K562 (cell line): ENCODE measurements at regions not wholly inside any gene's neighbourhood (a gene's known extent, or its start where the extent isn't known, plus 50 kb on each side); places are given as distances from the start of the nearest gene placed in this dataset.

Experiments used
- BCL6 ChIP-seq: fragments of 250-450 bp; sonication (Bioruptor Pico); IDR thresholded peaks from 2 replicates; pipeline ENCODE4 v1.4.0; 2020
- CBFA2T2 ChIP-seq: fragments of 450-650 bp; conservative IDR thresholded peaks from 2 replicates; pipeline ENCODE4 v1.6.1; 2017; ENCODE audit warnings: mild to moderate bottlenecking
- CREB3L1 ChIP-seq: fragments of 450-650 bp; IDR thresholded peaks from 2 replicates; pipeline ENCODE4 v1.6.1; 2014; ENCODE audit warnings: low read depth, mild to moderate bottlenecking, moderate library complexity, borderline replicate concordance
- FOXA1 ChIP-seq: fragments of 450-650 bp; IDR thresholded peaks from 2 replicates; pipeline ENCODE4 v1.6.1; 2016; ENCODE audit warnings: mild to moderate bottlenecking, borderline replicate concordance
- HMGN3 ChIP-seq: IDR thresholded peaks from 2 replicates; pipeline ENCODE4 v1.6.1; 2011; ENCODE audit warnings: borderline replicate concordance, low read depth, mild to moderate bottlenecking, mixed read lengths, low read length; ENCODE audit not compliant: insufficient read length; ENCODE audit errors: extremely low read depth
- HNRNPK ChIP-seq: fragments of 200-400 bp; formaldehyde crosslinking; IDR thresholded peaks from one replicate; pipeline ENCODE4 v1.6.1; 2018; ENCODE audit warnings: mild to moderate bottlenecking, low read depth, low read length; ENCODE audit not compliant: poor library complexity, severe bottlenecking
- IFI16 ChIP-seq: fragments of 250-450 bp; sonication (Bioruptor Pico); IDR thresholded peaks from 2 replicates; pipeline ENCODE4 v2.1.2; 2022; ENCODE audit warnings: mild to moderate bottlenecking, inconsistent platforms
- KDM1A ChIP-seq, 2 experiments: fragments of 450-650 bp; IDR thresholded peaks; 2 replicates each; pipeline ENCODE4 v1.6.1; 2016; ENCODE audit warnings: mild to moderate bottlenecking in 2 of 2
- NCOR1 ChIP-seq: fragments of 450-650 bp; IDR thresholded peaks from 2 replicates; pipeline ENCODE4 v1.6.1; 2016; ENCODE audit warnings: mild to moderate bottlenecking, moderate library complexity
- NFE2L1 ChIP-seq: fragments of 450-650 bp; IDR thresholded peaks from 2 replicates; pipeline ENCODE4 v1.6.1; 2016; ENCODE audit warnings: missing genetic modification characterization, low read depth, mild to moderate bottlenecking, missing compliant biosample characterization, moderate library complexity, borderline replicate concordance
- OTX1 ChIP-seq: fragments of 450-650 bp; formaldehyde crosslinking; IDR thresholded peaks from 2 replicates; pipeline ENCODE4 v1.4.0; 2022; ENCODE audit warnings: mild to moderate bottlenecking
- PRPF4 ChIP-seq: fragments of 200-400 bp; formaldehyde crosslinking; IDR thresholded peaks from one replicate; pipeline ENCODE4 v1.6.1; 2017; ENCODE audit warnings: low read length, low read depth, mild to moderate bottlenecking; ENCODE audit not compliant: insufficient read depth, poor library complexity, severe bottlenecking
- RBFOX2 ChIP-seq: fragments of 200-400 bp; formaldehyde crosslinking; IDR thresholded peaks from 2 replicates; pipeline ENCODE4 v1.6.1; 2017; ENCODE audit warnings: low read depth, mild to moderate bottlenecking, low read length, moderate library complexity
- RBM14 ChIP-seq: fragments of 200-400 bp; formaldehyde crosslinking; IDR thresholded peaks from 2 replicates; pipeline ENCODE4 v1.6.1; 2018; ENCODE audit warnings: low read depth, mild to moderate bottlenecking, low read length, moderate library complexity, borderline replicate concordance; ENCODE audit not compliant: insufficient read depth
- RBM39 ChIP-seq: fragments of 200-400 bp; formaldehyde crosslinking; optimal IDR thresholded peaks from 2 replicates; pipeline ENCODE3; 2018; ENCODE audit warnings: low read depth, low read length
- SMAD4 ChIP-seq: fragments of 250-450 bp; sonication (Bioruptor Pico); conservative IDR thresholded peaks from 2 replicates; pipeline ENCODE4 v1.8.0; 2021; ENCODE audit warnings: inconsistent platforms, mild to moderate bottlenecking, moderate library complexity
- SNIP1 ChIP-seq: fragments of 450-650 bp; IDR thresholded peaks from 2 replicates; pipeline ENCODE4 v1.7.1; 2017; ENCODE audit warnings: low read depth, mild to moderate bottlenecking
- SNRNP70 ChIP-seq: fragments of 200-400 bp; formaldehyde crosslinking; optimal IDR thresholded peaks from 2 replicates; pipeline ENCODE3; 2017; ENCODE audit warnings: low read depth, low read length
- TBP ChIP-seq: optimal IDR thresholded peaks from 2 replicates; pipeline ENCODE3; 2011; ENCODE audit warnings: low read depth, low read length, improper control_type of control experiment
- TCF3 ChIP-seq: sonication (generic); formaldehyde crosslinking; IDR thresholded peaks from 2 replicates; pipeline ENCODE4 v1.4.0; 2020; ENCODE audit warnings: mild to moderate bottlenecking, missing genetic modification reagents
- ZBTB11 ChIP-seq, 3 experiments: fragments of 200-800 bp in 1 of 3; fragments of 250-450 bp in 1 of 3; fragments of 450-650 bp in 1 of 3; sonication (Bioruptor Pico) in 1 of 3; sonication (Bioruptor generic) in 1 of 3; formaldehyde crosslinking in 1 of 3; IDR thresholded peaks; 2 replicates each; pipeline versions ENCODE4 v1.6.1 to v1.8.0; 2016 to 2022; ENCODE audit warnings: mild to moderate bottlenecking in 2 of 3, missing genetic modification characterization in 2 of 3, missing compliant biosample characterization in 1 of 3, moderate library complexity in 1 of 3
- ZBTB17 ChIP-seq: fragments of 450-650 bp; formaldehyde crosslinking; IDR thresholded peaks from 2 replicates; pipeline ENCODE4 v1.4.0; 2020; ENCODE audit warnings: mild to moderate bottlenecking
- ZNF41 ChIP-seq: fragments of 250-450 bp; sonication (Bioruptor Pico); conservative IDR thresholded peaks from 2 replicates; pipeline ENCODE4 v1.4.0; 2020; ENCODE audit warnings: mild to moderate bottlenecking
- ZNF445 ChIP-seq: fragments of 250-450 bp; sonication (Bioruptor Pico); IDR thresholded peaks from 2 replicates; pipeline ENCODE4 v1.4.0; 2020; ENCODE audit warnings: low read depth, mild to moderate bottlenecking, moderate library complexity

- TF ChIP-seq ZBTB11 (CRISPR knock-in tag; IDR thresholded peaks at IDR 0.05) = no peak
- TF ChIP-seq SNIP1 = no peak
- no peak for TF ChIP-seq IFI16 (CRISPR knock-in tag)
- TF ChIP-seq RBM14 = no peak
- peak; percentile 22 to 28; a peak in 2 of 4 replicates for TF ChIP-seq KDM1A (IDR thresholded peaks at IDR 0.05)
- no peak for TF ChIP-seq CREB3L1
- TF ChIP-seq PRPF4 = no peak
- TF ChIP-seq ZNF41 (CRISPR knock-in tag) = no peak
- TF ChIP-seq NFE2L1 (tag) = no peak
- no peak for TF ChIP-seq OTX1 (CRISPR knock-in tag)
- no peak for TF ChIP-seq RBFOX2
- no peak for TF ChIP-seq ZBTB17 (CRISPR knock-in tag)
- no peak for TF ChIP-seq FOXA1
- TF ChIP-seq TCF3 (CRISPR knock-in tag) = peak; percentile 62
- TF ChIP-seq HNRNPK = no peak
- no peak for TF ChIP-seq SMAD4 (CRISPR knock-in tag)
- no peak for TF ChIP-seq BCL6 (CRISPR knock-in tag)
- TF ChIP-seq SNRNP70 = no peak
- TF ChIP-seq HMGN3 = no peak
- TF ChIP-seq NCOR1 = peak; percentile 62
- TF ChIP-seq TBP = no peak
- TF ChIP-seq ZNF445 (CRISPR knock-in tag) = no peak
- TF ChIP-seq CBFA2T2 = peak; percentile 76
- TF ChIP-seq RBM39 = no peak
These were observed 63.5 kb upstream of the NFE2L2 start (continued) for GRCh38 chr2:177328056-177328455.
